Cardiac fibroblast (primary cell): ENCODE measurements at regions not wholly inside any gene's neighbourhood (a gene's known extent, or its start where the extent isn't known, plus 50 kb on each side); places are given as distances from the start of the nearest gene placed in this dataset.

Experiments
- DNase-seq, 2 donors: peaks; one replicate each; pipeline versions ENCODE4 v3.0.0 to v3.0.0-alpha.2; 2010; ENCODE audit warnings: low read depth in 2 of 2
- H3K4me3 ChIP-seq, 2 donors: replicated peaks in 1 of 2; 1 replicate in 1 of 2; 2 replicates in 1 of 2; pipeline ENCODE4 v1.5.1; 2011; ENCODE audit warnings: low read depth in 2 of 2, low read length in 2 of 2, mild to moderate bottlenecking in 2 of 2, moderate library complexity in 1 of 2
- CTCF ChIP-seq: IDR thresholded peaks from one replicate; pipeline ENCODE4 v1.5.1; 2011; ENCODE audit warnings: low read depth, mild to moderate bottlenecking, low read length, inconsistent platforms

DNA sequence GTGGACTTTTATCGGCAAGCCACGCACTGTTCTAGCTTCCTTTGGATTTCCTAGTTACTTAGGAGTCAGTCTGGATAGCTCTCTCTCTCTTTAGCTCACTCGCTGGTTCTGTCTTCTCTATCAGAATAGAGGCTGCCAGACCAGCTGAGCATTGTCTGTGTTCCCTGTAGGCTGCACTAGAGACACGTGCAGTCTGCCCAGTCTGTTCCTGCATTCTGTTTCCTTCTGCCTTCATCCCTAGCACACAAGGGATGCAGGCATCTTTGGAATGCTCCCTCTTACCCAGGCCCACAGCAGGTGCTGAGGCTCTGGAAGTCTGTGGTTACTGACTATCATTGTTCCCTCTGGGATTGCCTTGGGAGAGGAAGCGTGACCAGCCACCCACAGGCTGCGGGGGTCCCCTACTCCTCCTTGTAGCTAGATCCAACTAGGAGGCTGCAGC is 322.8 kb downstream of the ZNF621 start:
- no peak overlapping the region for H3K4me3 ChIP-seq
- no peak for TF ChIP-seq CTCF
- peak; percentile 49 to 60 for DNase-seq

DNA sequence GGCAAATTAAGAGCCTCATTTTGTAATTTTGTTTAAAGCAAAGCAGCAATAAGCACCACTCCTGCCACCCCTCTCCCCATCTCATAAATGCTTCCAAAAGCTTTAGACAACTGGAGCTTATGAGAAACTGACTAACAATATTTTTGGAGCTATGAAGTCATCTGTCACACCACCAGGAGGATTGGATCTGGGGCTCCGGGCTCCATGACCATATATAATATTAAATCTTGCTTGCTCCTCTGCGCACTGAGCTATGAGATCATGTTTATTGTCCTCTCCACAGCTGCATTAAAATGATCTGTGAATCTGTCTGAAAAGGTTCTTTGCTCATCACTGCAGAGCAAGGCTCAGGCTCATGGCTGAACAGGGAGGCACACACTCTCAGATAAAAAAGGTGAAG is 323.7 kb downstream of the ZNF621 start:
- no peak for DNase-seq
- no peak for TF ChIP-seq CTCF

DNA sequence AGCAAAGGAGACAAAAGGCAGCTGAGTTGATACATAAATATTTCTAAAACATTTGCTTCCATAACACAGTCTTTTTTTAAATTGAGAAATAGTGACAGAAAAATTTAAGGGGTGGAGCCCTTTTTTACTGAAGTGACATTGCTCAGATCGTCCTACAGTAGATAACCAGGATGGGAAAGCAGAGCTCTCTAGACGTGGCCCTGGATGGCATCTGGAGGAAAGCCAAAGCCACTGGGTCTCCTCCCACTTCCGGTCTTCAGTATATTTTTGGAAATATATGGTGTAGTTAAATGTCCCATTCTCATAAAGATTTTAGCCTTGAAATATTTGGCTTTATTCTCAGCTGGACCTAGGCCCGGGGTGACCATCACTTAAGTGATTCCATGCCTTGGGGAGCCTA is 326.1 kb downstream of the ZNF621 start:
- H3K4me3 ChIP-seq = no peak overlapping the region
- TF ChIP-seq CTCF = no peak
- DNase-seq = no peak

More for the DNA sequence above, 323.7 kb downstream of the ZNF621 start:
- no peak overlapping the region for H3K4me3 ChIP-seq

GRCh38 chr3:40851836-40852235 is 327.1 kb downstream of the ZNF621 start:
- no peak for DNase-seq

DNA sequence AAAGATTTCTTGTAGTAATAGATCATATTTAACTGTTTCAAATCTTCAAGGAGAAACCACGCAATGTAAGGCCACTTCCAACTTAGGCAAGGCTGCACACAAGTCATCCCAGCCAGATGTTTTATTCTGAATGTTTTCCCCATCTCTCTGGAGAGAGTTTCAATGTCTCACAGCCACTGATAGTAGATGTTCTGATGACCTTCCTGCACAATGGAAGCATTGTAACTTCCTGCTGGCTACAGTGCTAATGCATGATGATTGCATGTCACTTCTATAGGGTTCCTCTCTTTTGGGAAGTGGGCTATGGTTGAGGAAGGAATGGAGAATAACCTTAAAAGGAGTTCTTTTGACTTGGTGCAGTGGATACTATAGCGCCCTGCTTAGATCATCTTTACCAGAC is 328.0 kb downstream of the ZNF621 start:
- H3K4me3 ChIP-seq = no peak overlapping the region
- TF ChIP-seq CTCF = no peak
- DNase-seq = no peak

More at GRCh38 chr3:40851836-40852235, 327.1 kb downstream of the ZNF621 start:
- no peak overlapping the region for H3K4me3 ChIP-seq
- TF ChIP-seq CTCF = no peak

DNA sequence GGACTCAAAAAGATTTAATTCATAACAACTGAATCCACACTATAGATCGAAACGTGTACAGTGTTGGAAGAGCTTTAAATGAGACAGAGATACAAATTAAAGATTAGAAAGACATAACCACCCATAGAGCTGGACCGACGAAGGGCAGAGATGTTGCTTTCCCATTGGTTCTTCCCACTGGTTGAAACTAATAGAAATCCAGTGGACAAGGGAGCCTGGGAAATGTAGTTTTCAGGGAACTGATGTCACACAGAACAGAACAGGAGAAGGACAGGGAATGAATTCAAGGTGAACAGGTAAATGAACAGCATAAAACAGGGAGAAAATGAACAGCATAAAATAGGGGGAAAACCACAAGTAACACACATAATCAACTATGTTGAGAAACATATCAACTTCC is 328.7 kb downstream of the ZNF621 start:
- DNase-seq = no peak
- TF ChIP-seq CTCF = no peak
- no peak overlapping the region for H3K4me3 ChIP-seq

- no peak for DNase-seq
- no peak overlapping the region for H3K4me3 ChIP-seq
- TF ChIP-seq CTCF = no peak
These were observed 331.1 kb downstream of the ZNF621 start for GRCh38 chr3:40855871-40856270.
